A549 (cell line): ENCODE measurements at regions not wholly inside any gene's neighbourhood (a gene's known extent, or its start where the extent isn't known, plus 50 kb on each side); places are given as distances from the start of the nearest gene placed in this dataset.

ENCODE experiments used
- ATAC-seq, 2 experiments: fragments of 200-7000 bp in 1 of 2; fragments of >200 bp in 1 of 2; cut with Nextera tagmentation in 1 of 2; cut with Tn5 transposase in 1 of 2; 3 replicates each; pipeline versions ENCODE4 v1.8.0 to v1.9.1; 2018 to 2020; ENCODE audit warnings: mild to moderate bottlenecking in 1 of 2, moderate library complexity in 1 of 2
- CTCF ChIA-PET: fragments of 300-600 bp; sonication (Branson Sonifier 250); formaldehyde crosslinking; extraction: SDS; loops from one replicate; lab custom pipeline; 2021; ENCODE audit warnings: antibody characterized with exemption, inconsistent platforms; lab: Yijun Ruan, JAX
- POLR2A ChIA-PET: fragments of 350-600 bp; formaldehyde crosslinking; extraction: SDS; loops from one replicate; lab custom pipeline; 2021; ENCODE audit warnings: antibody characterized with exemption, inconsistent platforms; lab: Yijun Ruan, JAX
- DNase-seq, 2 experiments: peaks; one replicate each; pipeline versions ENCODE4 v3.0.0 to v3.0.0-alpha.2; 2011 to 2016; ENCODE audit warnings: low read depth in 1 of 2, low spot score in 1 of 2
- FAIRE-seq: peaks from 2 replicates; lab custom pipeline; 2011; peaks lifted over from hg19 to GRCh38; lab: Jason Lieb, UNC
- H3K27ac ChIP-seq, 2 experiments: fragments of >200 bp; sonication (Bioruptor Twin); formaldehyde crosslinking; 3 replicates each; pipeline ENCODE4 v1.5.1; 2016 to 2017
- H3K4me1 ChIP-seq: fragments of >200 bp; sonication (Bioruptor Twin); formaldehyde crosslinking; 3 replicates; pipeline ENCODE4 v1.6.1; 2016
- H3K4me2 ChIP-seq: fragments of >200 bp; sonication (Bioruptor Twin); formaldehyde crosslinking; 3 replicates; pipeline ENCODE4 v1.6.1; 2016
- H3K4me3 ChIP-seq: fragments of >200 bp; sonication (Bioruptor Twin); formaldehyde crosslinking; 3 replicates; pipeline ENCODE4 v1.5.1; 2016
- H3K9me3 ChIP-seq: fragments of >200 bp; sonication (Bioruptor Twin); formaldehyde crosslinking; 3 replicates; pipeline ENCODE4 v1.6.1; 2016
- CBX2 ChIP-seq: fragments of 200-600 bp; sonication (generic); IDR thresholded peaks from 2 replicates; pipeline ENCODE4 v1.6.1; 2016; ENCODE audit warnings: low read depth, mild to moderate bottlenecking, borderline replicate concordance
- CHD2 ChIP-seq: fragments of 150-350 bp; IDR thresholded peaks from 2 replicates; pipeline ENCODE4 v1.6.1; 2014; ENCODE audit warnings: low read length; ENCODE audit not compliant: partially characterized antibody
- CTCF ChIP-seq: fragments of >200 bp; sonication (Bioruptor Twin); formaldehyde crosslinking; IDR thresholded peaks from 3 replicates; pipeline ENCODE4 v1.5.1; 2016
- ESRRA ChIP-seq: fragments of 150-350 bp; IDR thresholded peaks from 2 replicates; pipeline ENCODE4 v1.6.1; 2014; ENCODE audit warnings: mild to moderate bottlenecking, low read length, borderline replicate concordance
- FOSB ChIP-seq: fragments of 250-450 bp; sonication (Bioruptor Pico); IDR thresholded peaks from 2 replicates; pipeline ENCODE4 v1.5.0; 2020; ENCODE audit warnings: mild to moderate bottlenecking, moderate library complexity
- GATA3 ChIP-seq: IDR thresholded peaks from 2 replicates; pipeline ENCODE4 v1.6.1; 2012; ENCODE audit warnings: borderline replicate concordance
- HES2 ChIP-seq: fragments of >200 bp; sonication (Bioruptor Twin); formaldehyde crosslinking; IDR thresholded peaks from 2 replicates; pipeline ENCODE4 v1.6.1; 2016
- HEYL ChIP-seq: fragments of 250-450 bp; sonication (Bioruptor Pico); IDR thresholded peaks from 2 replicates; pipeline ENCODE4 v1.8.0; 2021; ENCODE audit warnings: mild to moderate bottlenecking, moderate library complexity
- HOXB5 ChIP-seq: fragments of 250-450 bp; sonication (Bioruptor Pico); IDR thresholded peaks from 2 replicates; pipeline ENCODE4 v1.5.0; 2020; ENCODE audit warnings: mild to moderate bottlenecking, moderate library complexity
- KDM1A ChIP-seq: fragments of 200-600 bp; sonication (generic); IDR thresholded peaks from 2 replicates; pipeline ENCODE4 v1.6.1; 2016; ENCODE audit warnings: low read depth, mild to moderate bottlenecking
- KDM5A ChIP-seq: fragments of 200-600 bp; sonication (generic); IDR thresholded peaks from 2 replicates; pipeline ENCODE4 v1.6.1; 2016; ENCODE audit warnings: antibody characterized with exemption, mild to moderate bottlenecking
- MAFK ChIP-seq: fragments of 450-650 bp; IDR thresholded peaks from 2 replicates; pipeline ENCODE4 v1.6.1; 2014; ENCODE audit not compliant: partially characterized antibody
- MAZ ChIP-seq: fragments of 150-350 bp; IDR thresholded peaks from 2 replicates; pipeline ENCODE4 v1.6.1; 2014; ENCODE audit warnings: antibody characterized with exemption, low read depth, low read length, borderline replicate concordance
- POLR2AphosphoS2 ChIP-seq: conservative IDR thresholded peaks from 2 replicates; pipeline ENCODE4 v1.6.1; 2012; ENCODE audit warnings: low read length, improper control_type of control experiment, inconsistent platforms
- RNF2 ChIP-seq: fragments of 200-600 bp; sonication (generic); IDR thresholded peaks from 2 replicates; pipeline ENCODE4 v1.6.1; 2016; ENCODE audit warnings: low read depth, mild to moderate bottlenecking, antibody characterized with exemption, moderate library complexity, borderline replicate concordance
- SREBF2 ChIP-seq: fragments of 450-650 bp; IDR thresholded peaks from 2 replicates; pipeline ENCODE4 v1.6.1; 2014; ENCODE audit warnings: mild to moderate bottlenecking, moderate library complexity
- TFCP2L1 ChIP-seq: fragments of 250-450 bp; sonication (Bioruptor Pico); IDR thresholded peaks from 2 replicates; pipeline ENCODE4 v1.5.0; 2021; ENCODE audit warnings: mild to moderate bottlenecking
- ZNF302 ChIP-seq: fragments of 250-450 bp; sonication (Bioruptor Pico); IDR thresholded peaks from 2 replicates; pipeline ENCODE4 v1.9.0; 2021; ENCODE audit warnings: inconsistent platforms, mild to moderate bottlenecking, moderate library complexity
- WGBS: methylation state at CpG from one replicate; pipeline ENCODE4 v1.1.6; 2017; ENCODE audit errors: missing lambda C conversion rate; 5-methylcytosine and 5-hydroxymethylcytosine counted together
- TF ChIP-seq, protein P1 (sequence below): IDR thresholded peaks from 2 replicates; pipeline ENCODE4 v1.6.1; 2012
- TF ChIP-seq, protein P2 (sequence below): fragments of 150-350 bp; IDR thresholded peaks from 2 replicates; pipeline ENCODE4 v1.6.1; 2014; ENCODE audit warnings: low read depth, mild to moderate bottlenecking, low read length

- WGBS = 95% methylated on average over 7 of the region's 7 CpGs
- no peak overlapping the region; a peak in 1 of 6 replicates for H3K27ac ChIP-seq
- peaks cover 17% of the 10 kb centered on the region for H3K4me1 ChIP-seq
- no peak for ATAC-seq
- TF ChIP-seq SREBF2 (no peak), TFCP2L1 (CRISPR knock-in tag) (no peak), CBX2 (no peak), HOXB5 (CRISPR knock-in tag) (no peak), MAZ (no peak), KDM5A (no peak), HEYL (CRISPR knock-in tag) (no peak), GATA3 (no peak), FOSB (no peak), KDM1A (no peak), POLR2AphosphoS2 (no peak), MAFK (no peak), HES2 (no peak), RNF2 (no peak), ZNF302 (no peak), ESRRA (no peak), CTCF (no peak)
- TF ChIP-seq, protein P1, sequence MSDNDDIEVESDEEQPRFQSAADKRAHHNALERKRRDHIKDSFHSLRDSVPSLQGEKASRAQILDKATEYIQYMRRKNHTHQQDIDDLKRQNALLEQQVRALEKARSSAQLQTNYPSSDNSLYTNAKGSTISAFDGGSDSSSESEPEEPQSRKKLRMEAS = no peak
- TF ChIP-seq, protein P2, sequence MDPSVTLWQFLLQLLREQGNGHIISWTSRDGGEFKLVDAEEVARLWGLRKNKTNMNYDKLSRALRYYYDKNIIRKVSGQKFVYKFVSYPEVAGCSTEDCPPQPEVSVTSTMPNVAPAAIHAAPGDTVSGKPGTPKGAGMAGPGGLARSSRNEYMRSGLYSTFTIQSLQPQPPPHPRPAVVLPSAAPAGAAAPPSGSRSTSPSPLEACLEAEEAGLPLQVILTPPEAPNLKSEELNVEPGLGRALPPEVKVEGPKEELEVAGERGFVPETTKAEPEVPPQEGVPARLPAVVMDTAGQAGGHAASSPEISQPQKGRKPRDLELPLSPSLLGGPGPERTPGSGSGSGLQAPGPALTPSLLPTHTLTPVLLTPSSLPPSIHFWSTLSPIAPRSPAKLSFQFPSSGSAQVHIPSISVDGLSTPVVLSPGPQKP = no peak
- FAIRE-seq = no peak
- no peak for DNase-seq
- H3K4me2 ChIP-seq = peak overlapping the region; percentile 90; the same call in 2 of the 3 replicates
- H3K9me3 ChIP-seq = no peaks in the 10 kb centered on the region
- H3K4me3 ChIP-seq = no peak overlapping the region; the same call in 2 of the 3 replicates
- CTCF ChIA-PET = interaction anchor here (0.6 kb wide), 1 partner anchor 9 kb away, joined by 3 read pairs; no protein-coding TSS in a partner anchor
- POLR2A ChIA-PET = interaction anchor here (1.6 kb wide), 1 partner anchor 85 kb away, joined by 4 read pairs; no protein-coding TSS in a partner anchor
These were observed 81.3 kb upstream of the IER5L start for GRCh38 chr9:129259375-129259774.

- ChIA-PET POLR2A (interaction anchor here (1.1 to 1.6 kb wide), 2 partner anchors 81 to 85 kb away, joined by 4 to 9 read pairs; partner anchors contain the start of gene IER5L), CTCF (interaction anchor here (0.6 kb wide), 1 partner anchor 303 kb away, joined by 3 read pairs; no protein-coding TSS in a partner anchor)
- FAIRE-seq (no peak), DNase-seq (no peak), ATAC-seq (no peak; a peak in 1 of 6 replicates)
- peak overlapping the region; percentile 11 to 67; a peak in 5 of 6 replicates for H3K27ac ChIP-seq
- 51% methylated on average over 18 of the region's 18 CpGs for WGBS
- peaks cover 17% of the 10 kb centered on the region for H3K4me1 ChIP-seq
- TF ChIP-seq CHD2 = no peak
- H3K4me2 ChIP-seq = peak overlapping the region; percentile 90
- peak overlapping the region; percentile 44 for H3K4me3 ChIP-seq
- H3K9me3 ChIP-seq = no peaks in the 10 kb centered on the region
These were observed 80.8 kb upstream of the IER5L start for GRCh38 chr9:129258823-129259301.
